Endothelial cell of umbilical vein (primary cell): ENCODE measurements at regions not wholly inside any gene's neighbourhood (a gene's known extent, or its start where the extent isn't known, plus 50 kb on each side); places are given as distances from the start of the nearest gene placed in this dataset.

Experiments
- BruUV-seq: library from RNA; stranded (reverse); fragments of 400-500 nt; replicated peaks from 2 replicates; lab custom pipeline; 2021; lab: Mats Ljungman, UMichigan
- CTCF ChIA-PET: fragments of 300-600, 350-600 bp; sonication (Branson Sonifier 250); formaldehyde crosslinking; loops from one replicate; lab custom pipeline; 2021; ENCODE audit warnings: antibody characterized with exemption, inconsistent platforms; lab: Charles Lee
- POLR2A ChIA-PET: fragments of 300-600, 350-600 bp; sonication (Branson Sonifier 250); formaldehyde crosslinking; loops from one replicate; lab custom pipeline; 2021; ENCODE audit warnings: antibody characterized with exemption, inconsistent platforms; lab: Charles Lee
- DNase-seq: peaks from one replicate; pipeline ENCODE4 v3.0.0-alpha.2; 2011; ENCODE audit warnings: low read depth, low spot score
- FAIRE-seq: peaks from 2 replicates; lab custom pipeline; 2011; peaks lifted over from hg19 to GRCh38; lab: Jason Lieb, UNC
- H2AFZ ChIP-seq: 2 replicates; pipeline ENCODE4 v1.6.0; 2012; ENCODE audit warnings: low read depth, low read length, control low read depth, inconsistent platforms
- H3K27ac ChIP-seq: 2 replicates; pipeline ENCODE4 v1.5.1; 2011; ENCODE audit warnings: low read depth, mild to moderate bottlenecking, control low read depth, low read length, moderate library complexity; ENCODE audit not compliant: insufficient read depth
- H3K27me3 ChIP-seq, 2 experiments: 2 replicates each; pipeline versions ENCODE4 v1.6.0 to v1.6.1; 2011; ENCODE audit warnings: low read length in 2 of 2, mixed read lengths in 1 of 2; ENCODE audit not compliant: control insufficient read depth in 2 of 2, insufficient read depth in 2 of 2
- H3K36me3 ChIP-seq, 2 experiments: 2 replicates in 1 of 2; 3 replicates in 1 of 2; pipeline ENCODE4 v1.5.1; 2011; ENCODE audit warnings: low read length in 2 of 2, mild to moderate bottlenecking in 1 of 2, moderate library complexity in 1 of 2; ENCODE audit not compliant: control insufficient read depth in 2 of 2, insufficient read depth in 2 of 2; ENCODE audit errors: extremely low read depth in 1 of 2
- H3K4me1 ChIP-seq: 3 replicates; pipeline ENCODE4 v1.5.1; 2011; ENCODE audit warnings: mild to moderate bottlenecking, low read length; ENCODE audit not compliant: control insufficient read depth, insufficient read depth; ENCODE audit errors: extremely low read depth
- H3K4me2 ChIP-seq: 2 replicates; pipeline ENCODE4 v1.6.1; 2011; ENCODE audit warnings: low read length, control low read depth, mixed read lengths; ENCODE audit not compliant: insufficient read depth
- H3K4me3 ChIP-seq, 3 experiments: fragments of 200-600 bp in 1 of 3; sonication (generic), shearing (Covaris generic) in 1 of 3; replicated peaks in 1 of 3; 2 replicates each; pipeline ENCODE4 v1.5.1; 2011 to 2016; ENCODE audit warnings: control low read depth in 3 of 3, low read length in 3 of 3, mild to moderate bottlenecking in 2 of 3, inconsistent platforms in 1 of 3, low read depth in 1 of 3, moderate library complexity in 1 of 3; ENCODE audit not compliant: insufficient read depth in 1 of 3
- H3K79me2 ChIP-seq: 2 replicates; pipeline ENCODE4 v1.6.0; 2012; ENCODE audit warnings: low read length, inconsistent platforms; ENCODE audit not compliant: control insufficient read depth, insufficient read depth
- H3K9ac ChIP-seq: replicated peaks from 2 replicates; pipeline ENCODE3; 2011; ENCODE audit warnings: low read length, control low read depth; ENCODE audit not compliant: insufficient read depth; ENCODE audit errors: extremely low read depth
- H3K9me1 ChIP-seq: replicated peaks from 3 replicates; pipeline ENCODE4 v1.6.0; 2011; ENCODE audit warnings: mild to moderate bottlenecking, low read length; ENCODE audit not compliant: control insufficient read depth, insufficient read depth; ENCODE audit errors: extremely low read depth
- H3K9me3 ChIP-seq: replicated peaks from 2 replicates; pipeline ENCODE4 v1.5.1; 2012; ENCODE audit warnings: low read length, inconsistent platforms; ENCODE audit not compliant: control insufficient read depth, insufficient read depth
- H4K20me1 ChIP-seq: replicated peaks from 2 replicates; pipeline ENCODE3; 2011; ENCODE audit warnings: mild to moderate bottlenecking, low read length; ENCODE audit not compliant: control insufficient read depth, insufficient read depth; ENCODE audit errors: extremely low read depth
- EZH2 ChIP-seq: IDR thresholded peaks from 2 replicates; pipeline ENCODE4 v1.6.1; 2012; ENCODE audit warnings: borderline replicate concordance, low read depth, mild to moderate bottlenecking, moderate library complexity, low read length, inconsistent platforms; ENCODE audit not compliant: severe bottlenecking
- FOS ChIP-seq: IDR thresholded peaks from 2 replicates; pipeline ENCODE4 v1.6.1; 2011; ENCODE audit warnings: mild to moderate bottlenecking, low read length, moderate library complexity, borderline replicate concordance; ENCODE audit not compliant: insufficient read depth
- GATA2 ChIP-seq: IDR thresholded peaks from 2 replicates; pipeline ENCODE4 v1.7.0; 2011; ENCODE audit warnings: low read depth, mild to moderate bottlenecking, moderate library complexity, mixed read lengths, low read length; ENCODE audit not compliant: insufficient read length, insufficient read depth
- JUN ChIP-seq: IDR thresholded peaks from 2 replicates; pipeline ENCODE4 v1.6.1; 2011; ENCODE audit warnings: borderline replicate concordance, low read depth; ENCODE audit not compliant: insufficient read length, insufficient read depth
- MAX ChIP-seq: IDR thresholded peaks from 2 replicates; pipeline ENCODE4 v1.6.1; 2011; ENCODE audit not compliant: insufficient read depth, insufficient read length
- MYC ChIP-seq: IDR thresholded peaks from one replicate; pipeline ENCODE4 v1.6.1; 2011; ENCODE audit warnings: mild to moderate bottlenecking, low read depth, low read length
- POLR2A ChIP-seq: IDR thresholded peaks from 2 replicates; pipeline ENCODE4 v1.6.1; 2012; ENCODE audit warnings: low read depth, mild to moderate bottlenecking, control low read depth, low read length
- POLR2AphosphoS5 ChIP-seq: IDR thresholded peaks from 2 replicates; pipeline ENCODE4 v1.6.1; 2012; ENCODE audit warnings: low read depth, mild to moderate bottlenecking, control low read depth, low read length, moderate library complexity; ENCODE audit not compliant: insufficient read depth
- dilution Hi-C: fragments of 300-500 bp; cut with MboI; formaldehyde crosslinking; loops from one replicate; pipeline ENCODE4 v1.15.0; 2019; ENCODE audit warnings: low sequenced_read_pairs; ENCODE audit not compliant: extremely low pct_ligation_motif_present
- intact Hi-C: fragments of 100-400 bp; cut with micrococcal nuclease; formaldehyde crosslinking; loops from one replicate; pipeline ENCODE4 v1.10.0; 2022
- TF ChIP-seq, protein P1 (sequence below), 2 donors: IDR thresholded peaks; 1 replicate in 1 of 2; 2 replicates in 1 of 2; pipeline ENCODE4 v1.5.1; 2011; ENCODE audit warnings: low read length in 2 of 2, mild to moderate bottlenecking in 2 of 2, moderate library complexity in 2 of 2, control low read depth in 1 of 2, inconsistent platforms in 1 of 2, low read depth in 1 of 2; ENCODE audit not compliant: insufficient read depth in 1 of 2; ENCODE audit errors: extremely low read depth in 1 of 2

DNA sequence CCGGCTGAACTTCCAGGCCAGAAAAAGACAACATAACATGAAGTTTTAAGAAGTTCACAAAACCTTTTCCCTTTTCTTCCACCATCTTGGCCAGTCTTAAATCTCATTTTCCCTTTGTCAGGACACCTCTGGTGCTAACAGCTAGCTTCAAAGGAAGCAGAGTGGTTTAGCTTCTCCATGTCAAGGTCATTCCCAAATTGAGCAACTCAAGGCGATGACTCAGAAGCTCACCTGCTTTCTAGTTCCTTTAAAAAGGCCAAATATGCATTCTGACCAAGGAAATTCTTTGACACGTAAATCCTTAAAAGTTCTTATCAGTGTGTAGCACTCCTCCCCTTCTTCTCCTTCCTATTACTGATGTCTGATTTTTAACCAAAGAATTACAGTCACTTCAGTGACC lies 69.6 kb upstream of the VGLL2 start:
- Histone ChIP-seq H3K27ac (no peak overlapping the region), H3K27me3 (no peaks in the 10 kb centered on the region), H3K9me1 (no peaks in the 10 kb centered on the region), H3K36me3 (no peaks in the 10 kb centered on the region), H4K20me1 (no peaks in the 10 kb centered on the region), H3K4me3 (no peak overlapping the region), H3K79me2 (no peaks in the 10 kb centered on the region), H2AFZ (no peak overlapping the region), H3K9ac (no peak overlapping the region), H3K9me3 (peaks cover 1% of the 10 kb centered on the region), H3K4me1 (no peaks in the 10 kb centered on the region), H3K4me2 (no peak overlapping the region)
- FAIRE-seq (no peak), DNase-seq (no peak)
- ChIA-PET POLR2A (interaction anchor here (0.6 kb wide), 1 partner anchor 1700 kb away, joined by 3 read pairs; no protein-coding TSS in a partner anchor), CTCF (no interaction called here)
- intact Hi-C loops (no loop called here), dilution Hi-C loops (no loop called here)
- TF ChIP-seq GATA2, result no peak
- TF ChIP-seq EZH2, result no peak
- no peak for TF ChIP-seq POLR2AphosphoS5
- no peak for TF ChIP-seq MAX
- TF ChIP-seq JUN, result no peak
- TF ChIP-seq POLR2A, result no peak
- TF ChIP-seq MYC, result no peak
- no peak for TF ChIP-seq FOS
- BruUV-seq, result no TSS peak

DNA sequence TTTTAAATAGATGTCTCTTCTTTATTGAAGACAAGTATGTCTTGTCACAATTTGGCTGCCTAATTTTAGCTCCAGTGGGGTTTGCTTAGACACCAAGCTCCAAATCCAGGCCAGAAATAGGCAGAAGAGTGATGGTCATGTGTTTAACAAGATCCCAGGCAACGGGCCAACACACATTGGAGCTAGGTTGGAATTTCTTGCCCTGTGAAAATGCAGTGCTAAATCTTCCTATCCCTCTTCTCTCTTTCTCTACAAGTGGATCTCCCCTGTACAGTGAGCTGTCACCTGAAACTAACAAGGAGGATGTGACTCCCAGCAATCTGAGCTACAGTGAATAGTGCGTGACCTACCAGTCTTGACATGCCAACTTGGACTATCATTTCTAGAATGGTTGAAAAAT lies 65.3 kb upstream of the VGLL2 start:
- Histone ChIP-seq H3K4me2 (no peak overlapping the region), H3K4me1 (no peaks in the 10 kb centered on the region), H3K79me2 (no peaks in the 10 kb centered on the region), H3K27me3 (no peaks in the 10 kb centered on the region), H4K20me1 (no peaks in the 10 kb centered on the region), H3K4me3 (no peak overlapping the region), H3K27ac (no peak overlapping the region), H3K9me3 (no peaks in the 10 kb centered on the region), H3K36me3 (no peaks in the 10 kb centered on the region), H3K9ac (no peak overlapping the region), H2AFZ (no peak overlapping the region), H3K9me1 (no peaks in the 10 kb centered on the region)
- ChIA-PET POLR2A (no interaction called here), CTCF (no interaction called here)
- TF ChIP-seq GATA2, result no peak
- no peak for TF ChIP-seq FOS
- TF ChIP-seq POLR2AphosphoS5, result no peak
- TF ChIP-seq POLR2A, result no peak
- TF ChIP-seq EZH2, result no peak
- TF ChIP-seq, protein P1, sequence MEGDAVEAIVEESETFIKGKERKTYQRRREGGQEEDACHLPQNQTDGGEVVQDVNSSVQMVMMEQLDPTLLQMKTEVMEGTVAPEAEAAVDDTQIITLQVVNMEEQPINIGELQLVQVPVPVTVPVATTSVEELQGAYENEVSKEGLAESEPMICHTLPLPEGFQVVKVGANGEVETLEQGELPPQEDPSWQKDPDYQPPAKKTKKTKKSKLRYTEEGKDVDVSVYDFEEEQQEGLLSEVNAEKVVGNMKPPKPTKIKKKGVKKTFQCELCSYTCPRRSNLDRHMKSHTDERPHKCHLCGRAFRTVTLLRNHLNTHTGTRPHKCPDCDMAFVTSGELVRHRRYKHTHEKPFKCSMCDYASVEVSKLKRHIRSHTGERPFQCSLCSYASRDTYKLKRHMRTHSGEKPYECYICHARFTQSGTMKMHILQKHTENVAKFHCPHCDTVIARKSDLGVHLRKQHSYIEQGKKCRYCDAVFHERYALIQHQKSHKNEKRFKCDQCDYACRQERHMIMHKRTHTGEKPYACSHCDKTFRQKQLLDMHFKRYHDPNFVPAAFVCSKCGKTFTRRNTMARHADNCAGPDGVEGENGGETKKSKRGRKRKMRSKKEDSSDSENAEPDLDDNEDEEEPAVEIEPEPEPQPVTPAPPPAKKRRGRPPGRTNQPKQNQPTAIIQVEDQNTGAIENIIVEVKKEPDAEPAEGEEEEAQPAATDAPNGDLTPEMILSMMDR (IDR thresholded peaks at IDR 0.05; ENCODE audit: extremely low read depth in 1 of 2, insufficient read depth in 1 of 2, low read depth in 1 of 2, low read length in 2 of 2), result no peak
- TF ChIP-seq MAX, result no peak
- no peak for TF ChIP-seq MYC
- no peak for TF ChIP-seq JUN
- dilution Hi-C loops, result no loop called here
- DNase-seq (no peak), FAIRE-seq (no peak)
- BruUV-seq, result no TSS peak
- intact Hi-C loops, result no loop called here
